ENCODE measurements at regions not wholly inside any gene's neighbourhood (a gene's known extent, or its start where the extent isn't known, plus 50 kb on each side); places are given as distances from the start of the nearest gene placed in this dataset.
"Not testable (repeated sequence)": the region's sequence is repeated elsewhere in the genome, so short reads cannot be mapped to it uniquely, and the experiment has no call there.

DNA sequence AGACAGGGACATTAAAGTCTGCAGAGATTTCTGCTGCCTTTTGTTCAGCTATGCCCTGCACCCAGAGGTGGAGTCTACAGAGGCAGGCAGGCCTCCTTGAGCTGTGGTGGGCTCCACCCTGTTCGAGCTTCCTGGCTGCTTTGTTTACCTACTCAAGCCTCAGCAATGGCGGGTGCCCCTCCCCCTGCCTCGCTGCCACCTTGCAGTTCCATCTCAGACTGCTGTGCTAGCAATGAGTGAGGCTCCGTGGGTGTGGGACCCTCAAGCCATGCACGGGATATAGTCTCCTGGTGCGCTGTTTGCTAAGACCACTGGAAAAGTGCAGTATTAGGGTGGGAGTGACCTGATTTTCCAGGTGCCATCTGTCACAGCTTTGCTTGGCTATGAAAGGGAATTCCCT is 125.4 kb upstream of the FOXG1 start:
- not testable (repeated sequence) for H4K91ac ChIP-seq (ENCODE audit: low read depth, low read length); H2BK12ac ChIP-seq (ENCODE audit: low read length); H4K8ac ChIP-seq (ENCODE audit: low read depth, low read length); H2AK5ac ChIP-seq (ENCODE audit: low read length); H3K4me1 ChIP-seq (ENCODE audit: control insufficient read depth in 1 of 2, insufficient read depth in 2 of 2, low read length in 2 of 2); H3K79me2 ChIP-seq (ENCODE audit: control insufficient read depth, insufficient read depth, low read length, poor library complexity); H3K4me2 ChIP-seq (ENCODE audit: low read length); H3K9ac ChIP-seq (ENCODE audit: low read length); H3K36me3 ChIP-seq (ENCODE audit: control insufficient read depth in 1 of 2, insufficient read depth in 2 of 2, low read length in 2 of 2); H3K9me3 ChIP-seq (ENCODE audit: insufficient read depth, low read depth, low read length); H3K27ac ChIP-seq (ENCODE audit: low read depth, low read length); H4K12ac ChIP-seq (ENCODE audit: low read depth, low read length); H2BK5ac ChIP-seq (ENCODE audit: low read depth, low read length, poor library complexity); H3K18ac ChIP-seq (ENCODE audit: low read length); H3K4ac ChIP-seq (ENCODE audit: low read depth, low read length); H3K79me1 ChIP-seq (ENCODE audit: low read length); H2BK120ac ChIP-seq (ENCODE audit: insufficient read depth, low read length, poor library complexity); H3K23ac ChIP-seq (ENCODE audit: low read length); H3K14ac ChIP-seq (ENCODE audit: low read length); H2AFZ ChIP-seq (ENCODE audit: insufficient read depth, low read length, poor library complexity); H3K27me3 ChIP-seq (ENCODE audit: insufficient read depth, low read length); H3K4me3 ChIP-seq (ENCODE audit: low read depth, low read length); DNase-seq
- no CpG with 5 or more reads among the region's 6 CpGs for WGBS (ENCODE audit: extremely low coverage, insufficient coverage, insufficient read length)

DNA sequence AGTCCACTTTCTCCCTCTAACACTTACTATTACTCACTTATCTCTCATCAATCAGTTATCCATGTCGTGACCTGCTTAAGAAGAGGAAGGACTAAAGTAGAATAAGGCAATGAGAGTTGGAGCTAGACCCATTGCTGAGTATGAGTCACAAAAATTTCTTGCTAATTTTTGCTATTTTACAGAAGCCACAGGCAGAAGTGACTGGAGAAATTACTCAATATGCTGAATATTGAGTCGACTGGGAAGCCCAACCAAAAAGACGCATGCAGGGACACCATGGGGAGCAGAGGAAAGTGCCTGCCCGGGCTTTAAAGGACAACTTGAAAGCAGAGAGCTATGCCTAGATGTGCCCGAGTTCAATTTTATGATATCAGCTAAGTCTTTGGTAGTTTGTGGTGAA is 115.4 kb upstream of the FOXG1 start:
- H3K27me3 ChIP-seq (ENCODE audit: insufficient read depth, low read length), result no peaks in the 10 kb centered on the region
- no peaks in the 10 kb centered on the region for H3K79me1 ChIP-seq (ENCODE audit: low read length)
- no peak overlapping the region for H3K14ac ChIP-seq (ENCODE audit: low read length)
- DNase-seq, result no peak
- no peaks in the 10 kb centered on the region for H3K9me3 ChIP-seq (ENCODE audit: insufficient read depth, low read depth, low read length)
- H3K4me2 ChIP-seq (ENCODE audit: low read length), result no peak overlapping the region
- no peak overlapping the region for H3K27ac ChIP-seq (ENCODE audit: low read depth, low read length)
- H3K79me2 ChIP-seq (ENCODE audit: control insufficient read depth, insufficient read depth, low read length, poor library complexity), result no peaks in the 10 kb centered on the region
- H4K91ac ChIP-seq (ENCODE audit: low read depth, low read length), result no peak overlapping the region
- H3K9ac ChIP-seq (ENCODE audit: low read length), result no peak overlapping the region
- no peak overlapping the region for H2AFZ ChIP-seq (ENCODE audit: insufficient read depth, low read length, poor library complexity)
- no peak overlapping the region for H3K4ac ChIP-seq (ENCODE audit: low read depth, low read length)
- H3K4me1 ChIP-seq (ENCODE audit: control insufficient read depth in 1 of 2, insufficient read depth in 2 of 2, low read length in 2 of 2), result peaks cover 3 to 4% of the 10 kb centered on the region in 2 experiments
- WGBS (ENCODE audit: extremely low coverage, insufficient coverage, insufficient read length), result no CpG with 5 or more reads among the region's 5 CpGs
- H4K12ac ChIP-seq (ENCODE audit: low read depth, low read length), result no peak overlapping the region
- no peak overlapping the region for H2BK5ac ChIP-seq (ENCODE audit: low read depth, low read length, poor library complexity)
- H3K4me3 ChIP-seq (ENCODE audit: low read depth, low read length), result no peak overlapping the region
- no peak overlapping the region for H3K23ac ChIP-seq (ENCODE audit: low read length)
- no peaks in the 10 kb centered on the region for H3K36me3 ChIP-seq (ENCODE audit: control insufficient read depth in 1 of 2, insufficient read depth in 2 of 2, low read length in 2 of 2)
- no peak overlapping the region for H3K18ac ChIP-seq (ENCODE audit: low read length)
- no peak overlapping the region for H2AK5ac ChIP-seq (ENCODE audit: low read length)
- H2BK120ac ChIP-seq (ENCODE audit: insufficient read depth, low read length, poor library complexity), result no peak overlapping the region
- no peak overlapping the region for H4K8ac ChIP-seq (ENCODE audit: low read depth, low read length)
- H2BK12ac ChIP-seq (ENCODE audit: low read length), result no peak overlapping the region

DNA sequence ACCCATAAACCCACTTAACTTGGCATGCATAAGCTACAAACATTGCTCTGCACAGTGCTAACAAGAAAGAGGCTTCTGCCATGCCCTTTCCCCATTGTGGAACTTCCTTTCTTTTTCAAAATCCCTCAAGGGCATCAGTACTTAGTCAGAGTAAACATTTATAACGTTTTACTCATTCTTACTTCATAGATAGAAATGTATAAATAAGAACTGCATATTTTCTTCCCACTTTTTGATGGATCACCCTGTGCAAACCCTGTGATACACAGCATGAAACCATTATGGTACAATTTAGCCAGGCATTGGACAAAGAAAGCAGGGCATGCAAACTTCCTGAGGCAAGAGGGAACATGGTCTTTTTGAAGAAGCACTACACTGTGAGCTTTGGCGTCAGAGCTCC is 113.8 kb upstream of the FOXG1 start:
- Histone ChIP-seq H3K4me3 (ENCODE audit: low read depth, low read length) (no peak overlapping the region), H4K91ac (ENCODE audit: low read depth, low read length) (no peak overlapping the region), H3K4me1 (ENCODE audit: control insufficient read depth in 1 of 2, insufficient read depth in 2 of 2, low read length in 2 of 2) (peaks cover 3 to 4% of the 10 kb centered on the region in 2 experiments), H3K23ac (ENCODE audit: low read length) (no peak overlapping the region), H3K4ac (ENCODE audit: low read depth, low read length) (no peak overlapping the region), H3K4me2 (ENCODE audit: low read length) (no peak overlapping the region), H3K79me2 (ENCODE audit: control insufficient read depth, insufficient read depth, low read length, poor library complexity) (no peaks in the 10 kb centered on the region), H3K18ac (ENCODE audit: low read length) (no peak overlapping the region), H2BK12ac (ENCODE audit: low read length) (no peak overlapping the region), H3K14ac (ENCODE audit: low read length) (no peak overlapping the region), H2AK5ac (ENCODE audit: low read length) (no peak overlapping the region), H3K79me1 (ENCODE audit: low read length) (no peaks in the 10 kb centered on the region), H2AFZ (ENCODE audit: insufficient read depth, low read length, poor library complexity) (no peak overlapping the region), H3K36me3 (ENCODE audit: control insufficient read depth in 1 of 2, insufficient read depth in 2 of 2, low read length in 2 of 2) (no peaks in the 10 kb centered on the region), H4K12ac (ENCODE audit: low read depth, low read length) (no peak overlapping the region), H3K27me3 (ENCODE audit: insufficient read depth, low read length) (no peaks in the 10 kb centered on the region), H2BK120ac (ENCODE audit: insufficient read depth, low read length, poor library complexity) (no peak overlapping the region), H4K8ac (ENCODE audit: low read depth, low read length) (no peak overlapping the region), H3K27ac (ENCODE audit: low read depth, low read length) (no peak overlapping the region), H3K9me3 (ENCODE audit: insufficient read depth, low read depth, low read length) (no peaks in the 10 kb centered on the region), H2BK5ac (ENCODE audit: low read depth, low read length, poor library complexity) (no peak overlapping the region), H3K9ac (ENCODE audit: low read length) (no peak overlapping the region)
- no peak for DNase-seq
- WGBS (ENCODE audit: extremely low coverage, insufficient coverage, insufficient read length), result no CpG with 5 or more reads among the region's 2 CpGs

DNA sequence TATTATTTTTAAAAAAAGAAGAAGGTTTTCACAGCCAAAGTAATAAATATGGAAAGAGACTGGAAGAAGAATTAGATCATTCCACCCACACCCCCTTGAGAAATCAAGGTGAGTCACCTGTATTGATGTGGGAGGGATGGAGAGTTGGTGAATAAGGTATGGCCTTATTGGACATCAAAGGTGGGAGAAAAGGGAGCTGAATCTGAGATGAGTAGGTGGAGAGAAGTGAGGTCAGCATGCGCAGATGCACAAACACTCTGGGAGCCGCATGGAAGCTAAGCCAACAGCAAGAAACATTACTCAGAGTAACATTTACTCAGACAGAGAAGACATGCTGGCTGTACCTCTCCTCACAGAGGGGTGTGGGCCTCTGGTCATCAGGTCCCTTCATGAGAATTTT is 113.1 kb upstream of the FOXG1 start:
- no peaks in the 10 kb centered on the region for H3K79me2 ChIP-seq (ENCODE audit: control insufficient read depth, insufficient read depth, low read length, poor library complexity)
- H4K91ac ChIP-seq (ENCODE audit: low read depth, low read length), result no peak overlapping the region
- H3K9me3 ChIP-seq (ENCODE audit: insufficient read depth, low read depth, low read length), result no peaks in the 10 kb centered on the region
- no peak overlapping the region for H3K23ac ChIP-seq (ENCODE audit: low read length)
- H3K9ac ChIP-seq (ENCODE audit: low read length), result no peak overlapping the region
- no peak overlapping the region for H2BK120ac ChIP-seq (ENCODE audit: insufficient read depth, low read length, poor library complexity)
- no peak overlapping the region for H2BK5ac ChIP-seq (ENCODE audit: low read depth, low read length, poor library complexity)
- H2AFZ ChIP-seq (ENCODE audit: insufficient read depth, low read length, poor library complexity), result no peak overlapping the region
- no peak overlapping the region for H3K4me3 ChIP-seq (ENCODE audit: low read depth, low read length)
- no peaks in the 10 kb centered on the region for H3K27me3 ChIP-seq (ENCODE audit: insufficient read depth, low read length)
- no peak overlapping the region for H3K4me2 ChIP-seq (ENCODE audit: low read length)
- H2AK5ac ChIP-seq (ENCODE audit: low read length), result no peak overlapping the region
- H4K8ac ChIP-seq (ENCODE audit: low read depth, low read length), result no peak overlapping the region
- no peak overlapping the region for H4K12ac ChIP-seq (ENCODE audit: low read depth, low read length)
- no peak overlapping the region for H3K18ac ChIP-seq (ENCODE audit: low read length)
- H3K36me3 ChIP-seq (ENCODE audit: control insufficient read depth in 1 of 2, insufficient read depth in 2 of 2, low read length in 2 of 2), result no peaks in the 10 kb centered on the region
- no peak overlapping the region for H2BK12ac ChIP-seq (ENCODE audit: low read length)
- no peak overlapping the region for H3K14ac ChIP-seq (ENCODE audit: low read length)
- no peak overlapping the region for H3K4ac ChIP-seq (ENCODE audit: low read depth, low read length)
- no peaks in the 10 kb centered on the region for H3K79me1 ChIP-seq (ENCODE audit: low read length)
- no CpG with 5 or more reads among the region's 2 CpGs for WGBS (ENCODE audit: extremely low coverage, insufficient coverage, insufficient read length)
- no peak overlapping the region for H3K27ac ChIP-seq (ENCODE audit: low read depth, low read length)
- peaks cover 3 to 4% of the 10 kb centered on the region in 2 experiments for H3K4me1 ChIP-seq (ENCODE audit: control insufficient read depth in 1 of 2, insufficient read depth in 2 of 2, low read length in 2 of 2)
- no peak for DNase-seq
